HPDE6-E6E7 (cell line): ENCODE measurements at regions not wholly inside any gene's neighbourhood (a gene's known extent, or its start where the extent isn't known, plus 50 kb on each side); places are given as distances from the start of the nearest gene placed in this dataset.
"Not testable (repeated sequence)": the region's sequence is repeated elsewhere in the genome, so short reads cannot be mapped to it uniquely, and the experiment has no call there.

Source experiments
- DNase-seq: peaks from one replicate; pipeline ENCODE4 v3.0.0; 2011; ENCODE audit warnings: missing footprints; ENCODE audit errors: extremely low spot score

GRCh38 chr6:9316831-9317230, 881.5 kb upstream of the SLC35B3 start:
- no peak for DNase-seq

GRCh38 chr6:9315966-9316650, 880.8 kb upstream of the SLC35B3 start:
- DNase-seq = no peak

- no peak for DNase-seq
Observed at GRCh38 chr6:9308284-9308683, 872.9 kb upstream of the SLC35B3 start.

- peak; percentile 2 for DNase-seq
Observed at GRCh38 chr6:9307786-9308185, 872.4 kb upstream of the SLC35B3 start.

GRCh38 chr6:9307187-9307586, 871.8 kb upstream of the SLC35B3 start:
- DNase-seq = no peak

GRCh38 chr6:9295644-9296043, 860.3 kb upstream of the SLC35B3 start:
- no peak for DNase-seq

GRCh38 chr6:9292975-9293374, 857.6 kb upstream of the SLC35B3 start:
- no peak for DNase-seq

- not testable (repeated sequence) for DNase-seq
Observed at GRCh38 chr6:9290342-9290741, 855.0 kb upstream of the SLC35B3 start.

- DNase-seq = no peak
Observed at GRCh38 chr6:9272671-9273070, 837.3 kb upstream of the SLC35B3 start.

GRCh38 chr6:9266741-9267140, 831.4 kb upstream of the SLC35B3 start:
- no peak for DNase-seq

GRCh38 chr6:9257215-9257614, 821.9 kb upstream of the SLC35B3 start:
- no peak for DNase-seq

GRCh38 chr6:9254251-9254650, 818.9 kb upstream of the SLC35B3 start:
- no peak for DNase-seq

GRCh38 chr6:9252799-9253198, 817.5 kb upstream of the SLC35B3 start:
- no peak for DNase-seq

GRCh38 chr6:9250852-9251251, 815.5 kb upstream of the SLC35B3 start:
- peak; percentile 50 for DNase-seq

- DNase-seq = no peak
Observed at GRCh38 chr6:9248133-9248532, 812.8 kb upstream of the SLC35B3 start.

GRCh38 chr6:9240861-9241260, 805.5 kb upstream of the SLC35B3 start:
- no peak for DNase-seq

GRCh38 chr6:9236443-9236842, 801.1 kb upstream of the SLC35B3 start:
- no peak for DNase-seq

GRCh38 chr6:9233686-9234085, 798.3 kb upstream of the SLC35B3 start:
- DNase-seq = no peak

GRCh38 chr6:9233226-9233625, 797.9 kb upstream of the SLC35B3 start:
- no peak for DNase-seq

- no peak for DNase-seq
Observed at GRCh38 chr6:9225441-9225871, 790.1 kb upstream of the SLC35B3 start.

GRCh38 chr6:9224539-9224938, 789.2 kb upstream of the SLC35B3 start:
- DNase-seq = no peak

- not testable (repeated sequence) for DNase-seq
Observed at GRCh38 chr6:9213717-9214116, 778.4 kb upstream of the SLC35B3 start.

- no peak for DNase-seq
Observed at GRCh38 chr6:9208966-9209365, 773.6 kb upstream of the SLC35B3 start.

- no peak for DNase-seq
Observed at GRCh38 chr6:9205645-9206044, 770.3 kb upstream of the SLC35B3 start.
